SK-N-SH (cell line): ENCODE measurements at regions not wholly inside any gene's neighbourhood (a gene's known extent, or its start where the extent isn't known, plus 50 kb on each side); places are given as distances from the start of the nearest gene placed in this dataset.

Experiments used
- CTCF ChIA-PET: fragments of 300-600, 350-600 bp; formaldehyde crosslinking; extraction: SDS; loops from one replicate; lab custom pipeline; 2021; lab: Yijun Ruan, JAX
- POLR2A ChIA-PET: fragments of 350-600 bp; sonication (Branson Sonifier 250); formaldehyde crosslinking; extraction: SDS; loops from one replicate; lab custom pipeline; 2020; ENCODE audit warnings: antibody characterized with exemption, inconsistent platforms; lab: Yijun Ruan, JAX
- DNase-seq: peaks from one replicate; pipeline ENCODE4 v3.0.0; 2012
- H2AFZ ChIP-seq: fragments of 200-600 bp; sonication (generic); 2 replicates; pipeline ENCODE4 v1.8.1; 2016; ENCODE audit warnings: antibody characterized with exemption, mild to moderate bottlenecking, low read depth
- H3F3A ChIP-seq: fragments of 200-600 bp; sonication (generic); replicated peaks from 2 replicates; pipeline ENCODE3; 2016; ENCODE audit warnings: antibody characterized with exemption, mild to moderate bottlenecking; ENCODE audit not compliant: insufficient read depth
- H3K27ac ChIP-seq, 2 experiments: fragments of 200-500 bp in 1 of 2; fragments of 200-600 bp in 1 of 2; sonication (Bioruptor generic) in 1 of 2; sonication (generic), shearing (Covaris generic) in 1 of 2; 2 replicates each; pipeline versions ENCODE4 v1.5.1 to v1.6.1; 2014 to 2016; ENCODE audit warnings: low read depth in 2 of 2, inconsistent platforms in 1 of 2, low read length in 1 of 2, mild to moderate bottlenecking in 1 of 2, mixed read lengths in 1 of 2
- H3K27me3 ChIP-seq: fragments of 200-600 bp; sonication (generic), shearing (Covaris generic); 2 replicates; pipeline ENCODE4 v1.6.1; 2016; ENCODE audit warnings: mixed run types; ENCODE audit not compliant: insufficient read depth
- H3K36me3 ChIP-seq, 2 experiments: fragments of 200-500 bp in 1 of 2; fragments of 200-600 bp in 1 of 2; sonication (Bioruptor generic) in 1 of 2; sonication (generic) in 1 of 2; replicated peaks in 1 of 2; 2 replicates each; pipeline versions ENCODE3 to v1.5.1; 2014 to 2016; ENCODE audit warnings: low read length in 1 of 2, mild to moderate bottlenecking in 1 of 2; ENCODE audit not compliant: insufficient read depth in 2 of 2, control insufficient read depth in 1 of 2
- H3K4me1 ChIP-seq, 2 experiments: fragments of 200-500 bp in 1 of 2; fragments of 200-600 bp in 1 of 2; sonication (Bioruptor generic) in 1 of 2; sonication (generic), shearing (Covaris generic) in 1 of 2; 2 replicates each; pipeline versions ENCODE4 v1.5.1 to v1.6.1; 2014 to 2016; ENCODE audit warnings: low read depth in 1 of 2, low read length in 1 of 2, mixed run types in 1 of 2; ENCODE audit not compliant: insufficient read depth in 2 of 2, control insufficient read depth in 1 of 2
- H3K4me2 ChIP-seq: fragments of 200-600 bp; sonication (generic), shearing (Covaris generic); 2 replicates; pipeline ENCODE4 v1.6.1; 2017; ENCODE audit warnings: mixed run types
- H3K4me3 ChIP-seq, 2 experiments: fragments of 200-500 bp in 1 of 2; fragments of 200-600 bp in 1 of 2; sonication (Bioruptor generic) in 1 of 2; sonication (generic), shearing (Covaris generic) in 1 of 2; 2 replicates each; pipeline versions ENCODE4 v1.5.1 to v1.8.1; 2014 to 2016; ENCODE audit warnings: low read depth in 2 of 2, inconsistent platforms in 1 of 2, low read length in 1 of 2, mild to moderate bottlenecking in 1 of 2, mixed read lengths in 1 of 2, moderate library complexity in 1 of 2
- H3K79me2 ChIP-seq: fragments of 200-600 bp; sonication (generic); 2 replicates; pipeline ENCODE4 v1.8.1; 2017; ENCODE audit warnings: mild to moderate bottlenecking; ENCODE audit not compliant: insufficient read depth
- H3K9ac ChIP-seq: fragments of 200-600 bp; sonication (generic); 2 replicates; pipeline ENCODE4 v1.6.1; 2017; ENCODE audit warnings: mixed run types
- H3K9me2 ChIP-seq: fragments of 200-600 bp; sonication (generic); 2 replicates; pipeline ENCODE4 v1.6.1; 2017; ENCODE audit warnings: mixed run types
- H3K9me3 ChIP-seq: fragments of 200-600 bp; sonication (generic); 2 replicates; pipeline ENCODE4 v1.6.1; 2017; ENCODE audit warnings: mixed run types, mild to moderate bottlenecking, moderate library complexity
- H4K20me1 ChIP-seq: fragments of 200-600 bp; sonication (generic); 2 replicates; pipeline ENCODE4 v1.6.1; 2017; ENCODE audit warnings: mild to moderate bottlenecking, mixed run types; ENCODE audit not compliant: insufficient read depth
- CHD2 ChIP-seq: fragments of 150-350 bp; IDR thresholded peaks from 2 replicates; pipeline ENCODE4 v1.6.1; 2018; ENCODE audit warnings: low read length; ENCODE audit not compliant: partially characterized antibody
- ELF1 ChIP-seq: IDR thresholded peaks from 2 replicates; pipeline ENCODE4 v1.4.0; 2012
- FOXJ3 ChIP-seq: sonication (generic); formaldehyde crosslinking; IDR thresholded peaks from 2 replicates; pipeline ENCODE4 v1.5.1; 2020; ENCODE audit warnings: mild to moderate bottlenecking, missing genetic modification reagents
- FOXM1 ChIP-seq: IDR thresholded peaks from 2 replicates; pipeline ENCODE4 v1.4.0; 2012; ENCODE audit warnings: low read depth, mild to moderate bottlenecking
- GABPA ChIP-seq: IDR thresholded peaks from 2 replicates; pipeline ENCODE4 v1.4.0; 2012; ENCODE audit warnings: low read depth, mild to moderate bottlenecking
- GATA2 ChIP-seq: sonication (generic); formaldehyde crosslinking; IDR thresholded peaks from 2 replicates; pipeline ENCODE4 v1.5.0; 2020; ENCODE audit warnings: mild to moderate bottlenecking, missing genetic modification reagents
- JUND ChIP-seq: IDR thresholded peaks from 2 replicates; pipeline ENCODE4 v1.4.0; 2012
- MEF2A ChIP-seq: IDR thresholded peaks from 2 replicates; pipeline ENCODE4 v1.4.0; 2012; ENCODE audit warnings: low read depth, borderline replicate concordance
- MXI1 ChIP-seq: IDR thresholded peaks from 2 replicates; pipeline ENCODE4 v1.6.1; 2012; ENCODE audit warnings: mild to moderate bottlenecking, low read depth, low read length, improper control_type of control experiment
- POLR2AphosphoS5 ChIP-seq: IDR thresholded peaks from 2 replicates; pipeline ENCODE4 v1.6.1; 2012; ENCODE audit warnings: low read depth, low read length
- RAD21 ChIP-seq: IDR thresholded peaks from 2 replicates; pipeline ENCODE4 v1.6.1; 2012; ENCODE audit warnings: mild to moderate bottlenecking, low read length
- RFX5 ChIP-seq: IDR thresholded peaks from 2 replicates; pipeline ENCODE4 v1.6.1; 2012; ENCODE audit warnings: mild to moderate bottlenecking, improper control_type of control experiment, low read length
- SIN3A ChIP-seq: IDR thresholded peaks from 2 replicates; pipeline ENCODE4 v1.6.1; 2012; ENCODE audit warnings: low read depth, mild to moderate bottlenecking, low read length, moderate library complexity, borderline replicate concordance
- TCF12 ChIP-seq: IDR thresholded peaks from 2 replicates; pipeline ENCODE4 v1.4.0; 2012
- TEAD4 ChIP-seq: IDR thresholded peaks from 2 replicates; pipeline ENCODE4 v1.4.0; 2012; ENCODE audit warnings: mild to moderate bottlenecking, borderline replicate concordance; ENCODE audit not compliant: insufficient read depth
- WGBS: methylation state at CpG from one replicate; pipeline ENCODE4 v1.1.6; 2017; ENCODE audit warnings: low lambda C conversion rate; 5-methylcytosine and 5-hydroxymethylcytosine counted together
- TF ChIP-seq, protein P1 (sequence below): IDR thresholded peaks from 2 replicates; pipeline ENCODE4 v1.4.0; 2012; ENCODE audit warnings: low read depth, borderline replicate concordance
- TF ChIP-seq, protein P2 (sequence below): IDR thresholded peaks from 2 replicates; pipeline ENCODE4; 2012
- TF ChIP-seq, protein P3 (sequence below): fragments of 150-350 bp; IDR thresholded peaks from 2 replicates; pipeline ENCODE4 v1.6.1; 2016; ENCODE audit warnings: mild to moderate bottlenecking, low read depth, low read length
- TF ChIP-seq, protein P4 (sequence below): IDR thresholded peaks from 2 replicates; pipeline ENCODE4 v1.4.0; 2012; ENCODE audit warnings: low read depth

DNA sequence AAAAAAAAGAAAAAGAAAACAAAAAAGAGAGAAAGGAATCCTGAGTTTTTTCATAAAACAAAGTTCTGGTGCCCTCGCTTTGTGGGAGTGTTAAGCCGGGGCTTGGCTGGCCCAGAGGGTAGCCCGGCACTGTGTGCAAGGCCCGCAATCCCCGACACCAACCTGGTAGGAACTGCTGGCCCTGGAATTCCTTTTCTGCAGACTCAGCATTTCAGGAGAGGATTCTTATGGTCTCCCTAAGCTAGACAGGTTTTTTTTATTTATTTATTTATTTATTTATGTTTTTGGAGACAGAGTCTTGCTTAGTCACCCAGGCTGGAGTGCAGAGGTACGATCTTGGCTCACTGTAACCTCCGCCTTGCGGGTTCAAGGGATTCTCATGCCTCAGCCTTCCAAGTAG, 238.8 kb downstream of the PDCD6IP start (continued):
- TF ChIP-seq, protein P1, sequence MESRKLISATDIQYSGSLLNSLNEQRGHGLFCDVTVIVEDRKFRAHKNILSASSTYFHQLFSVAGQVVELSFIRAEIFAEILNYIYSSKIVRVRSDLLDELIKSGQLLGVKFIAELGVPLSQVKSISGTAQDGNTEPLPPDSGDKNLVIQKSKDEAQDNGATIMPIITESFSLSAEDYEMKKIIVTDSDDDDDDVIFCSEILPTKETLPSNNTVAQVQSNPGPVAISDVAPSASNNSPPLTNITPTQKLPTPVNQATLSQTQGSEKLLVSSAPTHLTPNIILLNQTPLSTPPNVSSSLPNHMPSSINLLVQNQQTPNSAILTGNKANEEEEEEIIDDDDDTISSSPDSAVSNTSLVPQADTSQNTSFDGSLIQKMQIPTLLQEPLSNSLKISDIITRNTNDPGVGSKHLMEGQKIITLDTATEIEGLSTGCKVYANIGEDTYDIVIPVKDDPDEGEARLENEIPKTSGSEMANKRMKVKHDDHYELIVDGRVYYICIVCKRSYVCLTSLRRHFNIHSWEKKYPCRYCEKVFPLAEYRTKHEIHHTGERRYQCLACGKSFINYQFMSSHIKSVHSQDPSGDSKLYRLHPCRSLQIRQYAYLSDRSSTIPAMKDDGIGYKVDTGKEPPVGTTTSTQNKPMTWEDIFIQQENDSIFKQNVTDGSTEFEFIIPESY: no peak

DNA sequence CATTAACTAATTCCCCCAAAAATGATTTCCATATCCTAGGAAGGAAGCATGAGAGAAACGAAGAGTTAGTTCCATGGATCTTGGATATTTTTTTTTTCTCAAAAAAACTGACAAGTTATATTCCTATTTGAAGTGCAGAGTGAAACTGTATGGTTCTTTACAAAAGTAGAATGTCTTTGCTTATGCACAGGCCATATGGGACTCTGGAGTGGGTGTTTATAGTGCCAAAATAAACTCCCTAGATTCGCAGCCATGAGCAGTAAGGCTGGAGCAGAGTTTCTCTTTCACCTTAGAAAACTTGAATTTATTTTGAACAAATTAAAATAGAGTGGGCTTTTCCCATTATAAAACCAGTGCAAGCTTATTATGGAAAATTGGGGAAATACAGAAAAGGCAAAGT, 239.7 kb downstream of the PDCD6IP start:
- H3K9ac ChIP-seq: no peak overlapping the region
- H3K27ac ChIP-seq: no peak overlapping the region
- ChIA-PET POLR2A (no interaction called here), CTCF (no interaction called here)
- no peak overlapping the region for H3K4me2 ChIP-seq
- H2AFZ ChIP-seq: no peak overlapping the region
- H3K79me2 ChIP-seq: no peaks in the 10 kb centered on the region
- TF ChIP-seq FOXJ3 (CRISPR knock-in tag) (no peak), GATA2 (CRISPR knock-in tag) (no peak), RFX5 (no peak), GABPA (no peak), SIN3A (no peak), FOXM1 (no peak), RAD21 (no peak)
- TF ChIP-seq, protein P2, sequence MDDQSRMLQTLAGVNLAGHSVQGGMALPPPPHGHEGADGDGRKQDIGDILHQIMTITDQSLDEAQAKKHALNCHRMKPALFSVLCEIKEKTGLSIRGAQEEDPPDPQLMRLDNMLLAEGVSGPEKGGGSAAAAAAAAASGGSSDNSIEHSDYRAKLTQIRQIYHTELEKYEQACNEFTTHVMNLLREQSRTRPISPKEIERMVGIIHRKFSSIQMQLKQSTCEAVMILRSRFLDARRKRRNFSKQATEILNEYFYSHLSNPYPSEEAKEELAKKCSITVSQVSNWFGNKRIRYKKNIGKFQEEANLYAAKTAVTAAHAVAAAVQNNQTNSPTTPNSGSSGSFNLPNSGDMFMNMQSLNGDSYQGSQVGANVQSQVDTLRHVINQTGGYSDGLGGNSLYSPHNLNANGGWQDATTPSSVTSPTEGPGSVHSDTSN: no peak
- TF ChIP-seq, protein P1: no peak
- H3K36me3 ChIP-seq: no peaks in the 10 kb centered on the region
- WGBS: 14% methylated on average over 2 of the region's 2 CpGs
- DNase-seq: no peak
- H3K9me2 ChIP-seq: no peaks in the 10 kb centered on the region
- H3K27me3 ChIP-seq: no peaks in the 10 kb centered on the region; the same call in 1 of the 2 replicates
- H3K4me3 ChIP-seq: no peak overlapping the region
- no peaks in the 10 kb centered on the region for H3F3A ChIP-seq
- H3K4me1 ChIP-seq: no peaks in the 10 kb centered on the region
- no peaks in the 10 kb centered on the region for H4K20me1 ChIP-seq
- no peaks in the 10 kb centered on the region for H3K9me3 ChIP-seq

DNA sequence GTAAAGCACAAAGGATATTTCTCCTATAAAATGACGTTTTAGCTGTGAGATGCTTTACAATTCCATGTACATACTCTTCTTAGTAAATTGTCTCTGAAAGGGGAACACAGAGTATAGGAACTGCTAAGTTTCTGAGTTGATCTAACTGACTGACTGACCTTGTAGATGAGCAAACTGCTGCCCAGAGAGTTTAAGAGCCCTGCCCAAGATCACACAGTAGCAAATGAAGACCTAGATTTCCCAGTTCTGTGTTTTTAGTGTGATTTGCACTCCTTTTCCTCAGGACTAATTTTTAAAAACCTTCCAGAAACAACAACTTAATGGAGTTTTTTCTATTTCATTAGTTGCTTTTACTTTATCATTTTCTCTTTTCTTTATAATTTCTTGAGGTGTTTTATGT, 247.7 kb downstream of the PDCD6IP start:
- POLR2A ChIA-PET: no interaction called here
- Histone ChIP-seq H3K4me1 (no peaks in the 10 kb centered on the region; a peak in 1 of 4 replicates), H3K27me3 (no peaks in the 10 kb centered on the region; the same call in 1 of the 2 replicates), H3K9me3 (no peaks in the 10 kb centered on the region), H3K9me2 (no peaks in the 10 kb centered on the region), H3K36me3 (no peaks in the 10 kb centered on the region), H2AFZ (no peak overlapping the region), H3K79me2 (no peaks in the 10 kb centered on the region), H3F3A (no peaks in the 10 kb centered on the region), H4K20me1 (no peaks in the 10 kb centered on the region), H3K27ac (no peak overlapping the region), H3K9ac (no peak overlapping the region), H3K4me2 (no peak overlapping the region), H3K4me3 (no peak overlapping the region)
- CTCF ChIA-PET: no interaction called here
- DNase-seq: no peak
- 33% methylated on average over 1 of the region's 1 CpG for WGBS
- TF ChIP-seq MEF2A (no peak), FOXJ3 (CRISPR knock-in tag) (no peak), ELF1 (no peak), JUND (no peak), POLR2AphosphoS5 (no peak), MXI1 (no peak), TCF12 (no peak), GABPA (no peak), CHD2 (no peak), TEAD4 (no peak)
- TF ChIP-seq, protein P2: no peak
- TF ChIP-seq, protein P3, sequence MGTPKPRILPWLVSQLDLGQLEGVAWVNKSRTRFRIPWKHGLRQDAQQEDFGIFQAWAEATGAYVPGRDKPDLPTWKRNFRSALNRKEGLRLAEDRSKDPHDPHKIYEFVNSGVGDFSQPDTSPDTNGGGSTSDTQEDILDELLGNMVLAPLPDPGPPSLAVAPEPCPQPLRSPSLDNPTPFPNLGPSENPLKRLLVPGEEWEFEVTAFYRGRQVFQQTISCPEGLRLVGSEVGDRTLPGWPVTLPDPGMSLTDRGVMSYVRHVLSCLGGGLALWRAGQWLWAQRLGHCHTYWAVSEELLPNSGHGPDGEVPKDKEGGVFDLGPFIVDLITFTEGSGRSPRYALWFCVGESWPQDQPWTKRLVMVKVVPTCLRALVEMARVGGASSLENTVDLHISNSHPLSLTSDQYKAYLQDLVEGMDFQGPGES: no peak
- TF ChIP-seq, protein P4, sequence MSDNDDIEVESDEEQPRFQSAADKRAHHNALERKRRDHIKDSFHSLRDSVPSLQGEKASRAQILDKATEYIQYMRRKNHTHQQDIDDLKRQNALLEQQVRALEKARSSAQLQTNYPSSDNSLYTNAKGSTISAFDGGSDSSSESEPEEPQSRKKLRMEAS: no peak
